ENCODE measurements at regions not wholly inside any gene's neighbourhood (a gene's known extent, or its start where the extent isn't known, plus 50 kb on each side); places are given as distances from the start of the nearest gene placed in this dataset.

GRCh38 chr6:119544325-119545175, 195.0 kb upstream of the MAN1A1 start (continued):
- TF ChIP-seq GTF2F1 (IDR thresholded peaks at IDR 0.05; ENCODE audit: borderline replicate concordance, low read depth, low read length) = no peak
- no peak for TF ChIP-seq JUN (IDR thresholded peaks at IDR 0.05; ENCODE audit: low read depth, low read length)
- no peak for TF ChIP-seq RBBP5 (IDR thresholded peaks at IDR 0.05; ENCODE audit: borderline replicate concordance, low read depth, low read length)
- no peak for TF ChIP-seq SIN3A (conservative IDR thresholded peaks at IDR 0.05 in 1 of 2, IDR thresholded peaks at IDR 0.05 in 1 of 2; ENCODE audit: low read depth in 1 of 2, low read length in 2 of 2)
